ENCODE measurements at regions not wholly inside any gene's neighbourhood (a gene's known extent, or its start where the extent isn't known, plus 50 kb on each side); places are given as distances from the start of the nearest gene placed in this dataset.

DNA sequence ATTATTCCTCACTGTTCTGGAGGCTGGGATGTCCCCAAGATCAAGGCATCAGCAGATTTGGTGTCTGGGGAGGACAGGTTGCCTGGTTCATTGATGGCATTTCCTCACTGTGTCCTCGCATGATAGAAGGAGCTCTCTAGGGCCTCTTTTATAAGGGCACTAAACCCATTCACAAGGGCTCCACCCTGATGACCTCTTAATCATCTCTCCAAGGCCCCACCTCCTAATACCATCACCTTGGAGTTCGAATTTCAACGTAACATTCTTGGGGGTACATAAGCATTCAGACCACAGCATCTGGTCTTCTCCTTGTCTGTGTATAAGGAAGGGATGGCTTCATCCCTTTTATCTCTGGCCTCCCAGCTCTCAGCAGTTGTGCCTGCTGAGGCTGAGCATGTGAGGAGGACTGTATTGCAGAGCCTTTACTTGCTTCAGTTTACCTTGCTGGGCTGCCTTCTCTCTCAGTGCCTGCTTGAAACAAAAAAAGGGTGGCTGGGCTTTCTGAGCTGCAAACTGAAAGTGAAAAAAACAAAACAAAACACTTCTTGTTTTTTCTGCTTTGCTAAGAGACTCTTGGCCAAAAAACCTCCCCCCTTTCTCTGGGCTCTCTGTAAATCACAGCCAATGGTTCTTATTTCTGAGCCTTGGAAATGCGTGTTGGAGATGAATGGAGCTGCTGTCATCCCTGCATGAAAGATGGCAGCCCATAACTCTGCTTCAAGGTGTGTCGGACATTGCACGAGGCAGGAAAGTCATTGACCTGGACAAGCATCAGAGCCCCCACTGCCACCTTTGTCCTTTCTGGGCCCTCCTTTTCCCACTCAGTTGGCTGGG lies 75.8 kb downstream of the RHOU start:
- Mint-ChIP-seq H3K27ac (no peak overlapping the region), H3K4me1 (ENCODE audit: low read depth) (peaks cover 41% of the 10 kb centered on the region), H3K36me3 (ENCODE audit: low read depth) (no peaks in the 10 kb centered on the region), H3K9me3 (no peaks in the 10 kb centered on the region), H3K4me3 (ENCODE audit: low read depth) (no peak overlapping the region), H3K27me3 (ENCODE audit: low read depth) (peaks cover 5% of the 10 kb centered on the region)
- no peak for DNase-seq (ENCODE audit: low spot score)
- intact Hi-C loops (cut with micrococcal nuclease), result no loop called here

DNA sequence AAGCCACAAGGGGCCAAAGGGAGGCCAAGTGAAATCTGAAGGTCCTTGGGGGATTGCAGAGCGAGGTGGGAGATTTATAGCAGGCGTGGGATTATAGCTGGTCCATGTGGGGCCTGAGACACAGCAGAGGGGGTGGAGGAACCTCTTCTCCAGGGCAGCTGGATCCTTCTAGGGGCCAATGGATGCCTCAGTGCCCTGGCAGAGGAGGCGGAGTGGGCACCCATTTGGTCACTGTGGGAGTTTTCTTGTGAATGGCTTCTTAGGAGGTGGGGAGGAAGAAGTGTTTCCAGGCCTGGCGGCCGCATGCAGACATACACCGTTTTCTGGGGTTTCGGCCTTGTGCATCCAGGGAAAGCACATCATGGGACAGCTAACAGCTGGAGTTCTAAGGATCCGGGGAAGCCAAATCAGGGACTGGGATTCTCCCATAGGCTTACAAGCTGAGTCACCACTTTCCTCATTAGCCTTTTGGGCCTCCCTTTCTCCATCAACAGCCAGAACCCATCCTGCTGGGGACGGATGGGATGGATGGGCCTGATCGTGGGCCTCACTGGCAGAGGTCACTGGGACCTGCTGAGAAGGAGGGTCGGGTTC lies 76.5 kb downstream of the RHOU start:
- Mint-ChIP-seq H3K4me1 (ENCODE audit: low read depth) (peaks cover 37% of the 10 kb centered on the region), H3K27ac (no peak overlapping the region), H3K27me3 (ENCODE audit: low read depth) (peaks cover 5% of the 10 kb centered on the region), H3K36me3 (ENCODE audit: low read depth) (no peaks in the 10 kb centered on the region), H3K9me3 (no peaks in the 10 kb centered on the region), H3K4me3 (ENCODE audit: low read depth) (no peak overlapping the region)
- no peak for DNase-seq (ENCODE audit: low spot score)
- intact Hi-C loops (cut with micrococcal nuclease), result no loop called here

DNA sequence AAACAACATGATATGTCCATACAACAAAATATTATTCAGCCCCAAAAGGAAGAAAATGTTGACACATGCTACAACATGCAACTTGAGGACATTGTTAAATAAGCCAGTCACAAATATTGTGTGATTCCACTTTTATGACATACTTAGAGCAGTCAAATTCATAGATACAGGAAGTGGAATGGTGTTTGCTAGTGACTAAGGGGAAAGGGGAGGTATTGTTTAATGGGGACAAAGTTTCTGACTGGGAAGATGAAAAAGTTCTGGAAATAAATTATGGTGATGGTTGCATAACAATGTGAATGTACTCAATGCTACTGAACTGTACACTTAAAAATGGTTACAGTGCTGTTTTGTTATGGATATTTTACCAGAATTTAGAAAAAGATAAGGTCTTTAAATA lies 77.7 kb downstream of the RHOU start:
- no peak for DNase-seq (ENCODE audit: low spot score)
- H3K4me3 Mint-ChIP-seq (ENCODE audit: low read depth), result no peak overlapping the region
- no peaks in the 10 kb centered on the region for H3K9me3 Mint-ChIP-seq
- H3K4me1 Mint-ChIP-seq (ENCODE audit: low read depth), result peaks cover 35% of the 10 kb centered on the region
- no peak overlapping the region for H3K27ac Mint-ChIP-seq
- peaks cover 5% of the 10 kb centered on the region for H3K27me3 Mint-ChIP-seq (ENCODE audit: low read depth)
- intact Hi-C loops (cut with micrococcal nuclease), result no loop called here
- H3K36me3 Mint-ChIP-seq (ENCODE audit: low read depth), result no peaks in the 10 kb centered on the region

DNA sequence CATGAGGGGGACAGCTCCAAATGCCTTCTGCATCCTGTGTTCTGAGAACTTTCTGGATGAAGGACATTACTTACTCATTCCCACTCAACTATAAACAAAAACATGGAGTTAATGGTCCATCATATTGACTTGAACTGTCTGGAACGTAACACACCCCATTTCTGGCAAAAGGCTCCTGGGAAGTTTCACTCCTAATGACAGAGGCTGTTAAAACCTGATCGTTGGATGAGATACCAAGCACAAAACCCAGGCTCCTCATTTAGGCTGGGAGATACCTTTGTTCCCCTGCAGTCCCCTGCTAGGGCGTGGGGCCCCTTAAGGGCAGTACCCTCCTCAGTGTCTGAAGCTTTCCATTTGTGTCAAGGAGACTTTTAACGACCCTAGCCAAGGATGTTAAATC lies 78.9 kb downstream of the RHOU start:
- intact Hi-C loops (cut with micrococcal nuclease), result no loop called here
- no peaks in the 10 kb centered on the region for H3K9me3 Mint-ChIP-seq

DNA sequence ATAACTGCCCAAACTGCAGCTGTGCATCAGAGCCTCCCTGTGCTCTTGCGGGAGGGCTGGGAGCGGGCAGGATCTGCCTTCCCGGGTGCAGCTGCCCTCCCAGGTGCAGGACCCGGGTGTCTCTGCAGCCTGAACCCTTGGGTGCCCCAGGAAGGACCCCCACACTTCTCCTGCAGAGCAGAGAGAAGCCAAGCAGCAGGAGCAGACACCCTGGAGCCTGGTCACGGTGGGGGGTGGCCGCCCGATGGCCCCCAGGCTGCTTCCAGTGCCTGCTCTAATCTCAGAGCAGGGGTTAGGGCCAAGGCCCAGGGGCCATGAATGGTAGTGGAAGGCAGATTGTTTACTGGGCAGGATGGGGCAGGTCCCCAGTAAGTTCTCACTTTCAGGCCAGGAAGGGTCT lies 83.0 kb downstream of the RHOU start:
- Mint-ChIP-seq H3K27ac (no peak overlapping the region), H3K4me1 (ENCODE audit: low read depth) (no peaks in the 10 kb centered on the region), H3K9me3 (no peaks in the 10 kb centered on the region), H3K36me3 (ENCODE audit: low read depth) (no peaks in the 10 kb centered on the region), H3K4me3 (ENCODE audit: low read depth) (no peak overlapping the region), H3K27me3 (ENCODE audit: low read depth) (peaks cover 25% of the 10 kb centered on the region)
- intact Hi-C loops (cut with micrococcal nuclease), result no loop called here
- DNase-seq (ENCODE audit: low spot score), result no peak

More for the DNA sequence above, 78.9 kb downstream of the RHOU start:
- no peaks in the 10 kb centered on the region for H3K36me3 Mint-ChIP-seq (ENCODE audit: low read depth)
- peaks cover 5% of the 10 kb centered on the region for H3K27me3 Mint-ChIP-seq (ENCODE audit: low read depth)
- DNase-seq (ENCODE audit: low spot score), result no peak
- no peak overlapping the region for H3K27ac Mint-ChIP-seq
- peaks cover 27% of the 10 kb centered on the region for H3K4me1 Mint-ChIP-seq (ENCODE audit: low read depth)
- no peak overlapping the region for H3K4me3 Mint-ChIP-seq (ENCODE audit: low read depth)

DNA sequence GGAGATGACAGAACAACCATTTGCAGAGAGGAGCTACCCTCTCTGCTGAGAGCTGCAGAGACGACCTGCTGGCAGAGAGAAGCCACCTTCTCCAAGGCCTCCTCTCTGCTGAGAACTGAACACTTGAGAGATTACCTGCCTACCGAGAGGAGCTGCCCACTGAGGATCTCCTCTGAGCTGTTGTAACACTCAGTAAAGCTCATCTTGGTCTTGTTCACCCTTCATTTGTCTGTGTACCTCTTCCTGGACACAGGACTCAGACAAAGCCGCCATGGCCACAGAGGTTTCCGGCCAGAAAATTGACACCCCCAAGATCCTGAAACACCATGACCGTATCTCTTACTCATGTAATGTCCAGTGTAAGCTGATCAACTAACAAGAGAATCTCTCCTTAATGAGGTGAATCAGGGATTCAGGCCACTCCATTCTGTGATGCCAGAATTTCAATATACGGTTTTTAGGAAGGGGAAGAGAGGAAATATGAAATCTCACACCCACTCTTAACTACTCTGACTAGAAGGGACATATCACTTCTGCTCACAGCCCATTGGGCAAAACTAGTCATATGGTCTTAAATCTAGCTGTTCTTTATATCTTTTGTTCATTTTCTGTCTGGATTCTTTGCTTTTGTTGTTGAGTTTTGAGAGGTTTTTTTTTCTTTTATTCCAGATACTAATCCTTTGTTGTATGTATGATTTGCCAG lies 83.8 kb downstream of the RHOU start:
- H3K4me1 Mint-ChIP-seq (ENCODE audit: low read depth), result no peaks in the 10 kb centered on the region
- DNase-seq (ENCODE audit: low spot score), result no peak
- peaks cover 26% of the 10 kb centered on the region for H3K27me3 Mint-ChIP-seq (ENCODE audit: low read depth)
- no peaks in the 10 kb centered on the region for H3K36me3 Mint-ChIP-seq (ENCODE audit: low read depth)
- intact Hi-C loops (cut with micrococcal nuclease), result no loop called here
- H3K4me3 Mint-ChIP-seq (ENCODE audit: low read depth), result no peak overlapping the region
- H3K9me3 Mint-ChIP-seq, result no peaks in the 10 kb centered on the region
- no peak overlapping the region for H3K27ac Mint-ChIP-seq

DNA sequence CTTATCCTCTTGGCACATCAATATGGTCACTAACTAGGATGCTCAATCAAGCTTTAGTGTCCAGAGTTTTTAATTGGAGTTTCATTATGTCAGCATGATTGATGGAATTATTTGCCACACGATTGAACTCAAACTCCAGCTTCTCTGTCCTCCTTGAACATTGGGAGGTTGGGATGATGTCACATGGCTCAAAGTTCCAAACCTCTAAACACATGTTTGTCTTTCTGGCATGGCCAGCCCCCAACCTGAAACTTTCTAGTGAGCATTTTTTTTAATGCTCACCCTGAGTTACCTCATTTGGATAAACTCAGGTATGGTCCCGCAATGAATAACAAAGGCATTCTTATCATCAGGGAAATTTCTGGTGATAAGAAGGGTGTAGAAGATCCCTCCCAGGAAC lies 86.0 kb downstream of the RHOU start:
- intact Hi-C loops (cut with micrococcal nuclease), result no loop called here
- peaks cover 31% of the 10 kb centered on the region for H3K27me3 Mint-ChIP-seq (ENCODE audit: low read depth)
- no peak overlapping the region for H3K27ac Mint-ChIP-seq
- H3K36me3 Mint-ChIP-seq (ENCODE audit: low read depth), result no peaks in the 10 kb centered on the region
- H3K4me1 Mint-ChIP-seq (ENCODE audit: low read depth), result peaks cover 5% of the 10 kb centered on the region
- no peak for DNase-seq (ENCODE audit: low spot score)
- H3K9me3 Mint-ChIP-seq, result no peaks in the 10 kb centered on the region
- H3K4me3 Mint-ChIP-seq (ENCODE audit: low read depth), result no peak overlapping the region

DNA sequence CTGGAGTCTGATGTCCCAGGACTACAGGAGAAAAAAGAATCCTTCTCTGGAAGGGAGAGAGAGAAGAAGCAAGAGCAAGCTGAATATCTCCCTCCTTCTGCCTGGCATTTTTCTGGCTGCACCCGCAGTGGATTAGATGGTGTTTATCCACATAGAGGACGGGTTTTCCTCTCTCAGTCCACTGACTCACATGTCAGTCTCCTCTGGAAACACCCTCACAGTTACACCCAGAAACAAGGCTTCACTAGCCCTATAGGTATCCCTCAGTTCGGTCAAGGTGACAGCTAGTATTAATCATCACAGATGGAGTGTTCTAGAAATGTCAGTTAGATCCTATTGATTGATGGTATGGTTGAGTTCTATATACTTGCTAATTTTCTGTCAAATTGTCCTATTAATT lies 87.9 kb downstream of the RHOU start:
- peaks cover 15% of the 10 kb centered on the region for H3K4me1 Mint-ChIP-seq (ENCODE audit: low read depth)
- no peak overlapping the region for H3K27ac Mint-ChIP-seq
- no peak overlapping the region for H3K4me3 Mint-ChIP-seq (ENCODE audit: low read depth)
- intact Hi-C loops (cut with micrococcal nuclease), result no loop called here
- peaks cover 36% of the 10 kb centered on the region for H3K27me3 Mint-ChIP-seq (ENCODE audit: low read depth)
- DNase-seq (ENCODE audit: low spot score), result no peak
- H3K36me3 Mint-ChIP-seq (ENCODE audit: low read depth), result no peaks in the 10 kb centered on the region
- no peaks in the 10 kb centered on the region for H3K9me3 Mint-ChIP-seq

DNA sequence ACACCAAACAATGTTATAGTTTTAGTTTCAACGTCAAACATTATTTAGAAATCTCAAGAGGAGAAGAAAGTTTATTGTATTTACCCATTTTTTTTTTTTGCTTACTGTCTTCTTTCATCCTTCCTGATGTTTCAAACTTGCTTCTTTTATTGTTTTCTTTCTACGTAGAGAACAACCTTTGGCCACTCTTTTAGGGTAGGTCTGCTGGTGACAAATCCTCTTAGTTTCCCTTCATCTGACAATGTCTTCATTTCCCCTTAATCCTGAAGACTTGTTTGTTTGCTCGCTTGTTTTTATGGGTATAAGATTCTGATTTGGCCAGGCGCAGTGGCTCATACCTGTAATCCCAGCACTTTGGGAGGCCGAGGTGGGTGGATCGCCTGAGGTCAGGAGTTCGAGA lies 89.1 kb downstream of the RHOU start:
- Mint-ChIP-seq H3K27me3 (ENCODE audit: low read depth) (peaks cover 34% of the 10 kb centered on the region), H3K27ac (no peak overlapping the region), H3K9me3 (no peaks in the 10 kb centered on the region), H3K4me1 (ENCODE audit: low read depth) (peaks cover 16% of the 10 kb centered on the region), H3K4me3 (ENCODE audit: low read depth) (no peak overlapping the region), H3K36me3 (ENCODE audit: low read depth) (no peaks in the 10 kb centered on the region)
- no peak for DNase-seq (ENCODE audit: low spot score)
- intact Hi-C loops (cut with micrococcal nuclease), result no loop called here

DNA sequence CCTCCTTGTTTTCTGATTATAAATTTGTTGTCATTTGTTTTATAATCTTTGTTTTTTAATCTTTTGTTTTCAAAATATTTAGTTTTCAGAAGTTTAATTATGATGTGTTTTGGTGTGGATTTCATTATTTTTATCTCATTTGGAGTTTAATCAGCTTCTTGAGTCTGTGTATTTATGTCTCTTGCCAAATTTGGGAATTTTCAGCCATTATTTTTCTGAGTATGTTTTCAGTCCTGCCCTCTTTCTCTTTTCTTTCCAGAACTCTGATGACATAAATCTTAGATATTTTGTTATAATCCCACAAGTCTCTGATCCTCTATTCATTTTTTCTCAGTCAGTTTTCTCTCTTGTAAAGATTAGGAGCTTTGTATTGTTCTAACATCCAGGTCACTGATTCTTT lies 89.8 kb downstream of the RHOU start:
- Mint-ChIP-seq H3K36me3 (ENCODE audit: low read depth) (no peaks in the 10 kb centered on the region), H3K4me1 (ENCODE audit: low read depth) (peaks cover 18% of the 10 kb centered on the region), H3K27ac (no peak overlapping the region), H3K9me3 (no peaks in the 10 kb centered on the region), H3K4me3 (ENCODE audit: low read depth) (no peak overlapping the region), H3K27me3 (ENCODE audit: low read depth) (peaks cover 30% of the 10 kb centered on the region)
- DNase-seq (ENCODE audit: low spot score), result no peak
- intact Hi-C loops (cut with micrococcal nuclease), result loop anchor here (5.0 kb wide), 1 partner anchor 33 kb away; no protein-coding TSS in a partner anchor

DNA sequence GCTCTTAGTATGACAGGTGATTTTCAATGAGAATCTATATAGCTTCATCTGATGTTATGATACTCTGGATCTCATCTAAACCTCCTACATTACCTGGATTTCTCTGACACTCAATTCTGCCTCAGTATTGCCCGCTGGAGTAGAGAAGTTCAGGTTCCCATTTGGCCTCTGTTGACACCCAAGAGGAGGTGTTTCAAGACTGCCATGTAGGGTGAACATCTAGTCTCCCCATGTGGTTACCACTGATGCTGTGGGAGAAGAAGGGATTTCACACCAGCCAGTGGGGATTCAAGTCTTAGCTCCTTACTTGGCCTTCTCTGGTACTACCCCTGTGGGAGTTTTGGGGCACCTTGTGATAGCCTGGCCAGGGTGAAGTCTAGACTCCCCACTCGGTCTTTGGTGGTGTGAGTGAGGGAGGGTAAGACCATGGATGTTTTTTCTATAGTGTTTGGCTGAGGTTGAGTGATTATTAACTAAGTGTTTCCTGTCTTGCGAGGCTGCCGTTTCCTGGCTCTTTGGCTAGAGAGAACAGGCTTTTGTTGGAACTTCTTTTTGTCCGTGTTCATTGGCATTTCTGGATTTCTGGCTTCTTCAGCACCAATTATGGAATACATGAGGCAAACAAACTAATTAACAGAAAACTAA lies 90.7 kb downstream of the RHOU start:
- DNase-seq (ENCODE audit: low spot score), result no peak
- H3K9me3 Mint-ChIP-seq, result no peaks in the 10 kb centered on the region
- no peaks in the 10 kb centered on the region for H3K36me3 Mint-ChIP-seq (ENCODE audit: low read depth)
- H3K4me3 Mint-ChIP-seq (ENCODE audit: low read depth), result no peak overlapping the region
- peaks cover 28% of the 10 kb centered on the region for H3K27me3 Mint-ChIP-seq (ENCODE audit: low read depth)
- H3K27ac Mint-ChIP-seq, result no peak overlapping the region
- H3K4me1 Mint-ChIP-seq (ENCODE audit: low read depth), result peaks cover 19% of the 10 kb centered on the region
- intact Hi-C loops (cut with micrococcal nuclease), result loop anchor here (5.0 kb wide), 1 partner anchor 34 kb away; no protein-coding TSS in a partner anchor

DNA sequence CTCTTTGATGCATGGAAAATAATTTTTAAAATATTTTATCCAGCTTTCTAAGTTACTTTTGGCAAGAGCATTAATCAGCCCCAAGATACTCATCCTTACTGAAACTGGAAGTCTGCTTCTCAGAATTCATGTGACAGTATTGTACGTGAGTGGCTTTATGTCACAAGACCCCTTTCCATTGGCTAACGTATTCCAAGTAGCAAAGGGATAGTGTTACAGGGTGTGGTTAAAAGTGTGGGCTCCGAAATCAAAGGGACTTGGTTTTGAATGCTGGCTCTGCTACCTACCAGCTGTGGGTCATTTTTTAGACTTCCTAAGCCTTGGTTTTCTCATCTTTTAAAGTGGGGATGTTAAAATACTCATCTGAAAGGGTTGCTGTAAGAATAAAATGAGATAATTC lies 91.7 kb downstream of the RHOU start:
- no peaks in the 10 kb centered on the region for H3K9me3 Mint-ChIP-seq
- no peaks in the 10 kb centered on the region for H3K36me3 Mint-ChIP-seq (ENCODE audit: low read depth)
- no peak overlapping the region for H3K4me3 Mint-ChIP-seq (ENCODE audit: low read depth)
- H3K4me1 Mint-ChIP-seq (ENCODE audit: low read depth), result peaks cover 25% of the 10 kb centered on the region
- intact Hi-C loops (cut with micrococcal nuclease), result loop anchor here (5.0 kb wide), 1 partner anchor 35 kb away; no protein-coding TSS in a partner anchor
- peaks cover 28% of the 10 kb centered on the region for H3K27me3 Mint-ChIP-seq (ENCODE audit: low read depth)
- H3K27ac Mint-ChIP-seq, result no peak overlapping the region
- DNase-seq (ENCODE audit: low spot score), result no peak
